Lower lobe of right lung (tissue), 2 donors: ENCODE measurements at regions not wholly inside any gene's neighbourhood (a gene's known extent, or its start where the extent isn't known, plus 50 kb on each side); places are given as distances from the start of the nearest gene placed in this dataset.

Experiments
- ATAC-seq, 2 donors: fragments of 200-7000 bp; cut with Tn5 transposase; one replicate each; pipeline ENCODE4 v1.9.1; 2020 to 2022; ENCODE audit warnings: mild to moderate bottlenecking in 2 of 2, moderate library complexity in 2 of 2
- DNase-seq: peaks from one replicate; pipeline ENCODE4 v3.0.0-alpha.2; 2020
- H3K27ac ChIP-seq: fragments of 200-600 bp; one replicate; pipeline ENCODE4 v1.8.0; 2022
- H3K27me3 ChIP-seq: fragments of 200-600 bp; one replicate; pipeline ENCODE4 v1.8.0; 2022; ENCODE audit warnings: low read depth
- H3K36me3 ChIP-seq: fragments of 200-600 bp; one replicate; pipeline ENCODE4 v1.8.0; 2022; ENCODE audit warnings: mild to moderate bottlenecking
- H3K4me1 ChIP-seq: fragments of 200-600 bp; one replicate; pipeline ENCODE4 v1.8.0; 2022
- H3K4me3 ChIP-seq: fragments of 200-600 bp; one replicate; pipeline ENCODE4 v1.8.0; 2022; ENCODE audit warnings: mild to moderate bottlenecking
- H3K9me3 ChIP-seq: fragments of 200-600 bp; one replicate; pipeline ENCODE4 v1.8.0; 2022
- CTCF ChIP-seq: fragments of 200-600 bp; IDR thresholded peaks from one replicate; pipeline ENCODE4 v1.8.0; 2022; ENCODE audit warnings: antibody characterized with exemption, mild to moderate bottlenecking
- intact Hi-C: fragments of 100-400 bp; cut with DNase I; formaldehyde crosslinking; loops from one replicate; pipeline ENCODE4 v1.11.0; 2022
- donor health status: DM: no; HTN: yes; CAD: no; lungs with severe emphysema.

GRCh38 chr2:199524689-199525574 is 67.2 kb upstream of the SATB2 start:
- intact Hi-C loops = no loop called here
- no peak for TF ChIP-seq CTCF
- DNase-seq (no peak), ATAC-seq (no peak)
- H3K4me3 ChIP-seq = no peak overlapping the region
- H3K27me3 ChIP-seq = no peaks in the 10 kb centered on the region
- no peak overlapping the region for H3K27ac ChIP-seq
- no peaks in the 10 kb centered on the region for H3K4me1 ChIP-seq
- no peaks in the 10 kb centered on the region for H3K36me3 ChIP-seq
- no peaks in the 10 kb centered on the region for H3K9me3 ChIP-seq

- no peaks in the 10 kb centered on the region for H3K4me1 ChIP-seq
- H3K4me3 ChIP-seq = no peak overlapping the region
- no peak overlapping the region for H3K27ac ChIP-seq
- TF ChIP-seq CTCF = no peak
- ATAC-seq (no peak), DNase-seq (no peak)
- H3K9me3 ChIP-seq = no peaks in the 10 kb centered on the region
- intact Hi-C loops = no loop called here
- H3K27me3 ChIP-seq = no peaks in the 10 kb centered on the region
- H3K36me3 ChIP-seq = no peaks in the 10 kb centered on the region
Observed at GRCh38 chr2:199509403-199509802, 51.7 kb upstream of the SATB2 start.
